PC-3 (cell line): ENCODE measurements at regions not wholly inside any gene's neighbourhood (a gene's known extent, or its start where the extent isn't known, plus 50 kb on each side); places are given as distances from the start of the nearest gene placed in this dataset.

Experiments
- ATAC-seq: fragments of 200-7000 bp; cut with Tn5 transposase; 2 replicates; pipeline ENCODE4 v1.9.1; 2020; ENCODE audit warnings: mild to moderate bottlenecking, moderate library complexity
- BruUV-seq: library from RNA; stranded (reverse); fragments of 400-500 nt; replicated peaks from 2 replicates; lab custom pipeline; 2021; lab: Mats Ljungman, UMichigan
- CTCF ChIA-PET: fragments of 300-600 bp; sonication (Branson Sonifier 250); formaldehyde crosslinking; loops from one replicate; lab custom pipeline; 2022; ENCODE audit warnings: antibody characterized with exemption; lab: Charles Lee
- POLR2A ChIA-PET: fragments of 300-600 bp; sonication (Branson Sonifier 250); formaldehyde crosslinking; loops from one replicate; lab custom pipeline; 2022; ENCODE audit warnings: antibody characterized with exemption; ENCODE audit not compliant: unreplicated experiment; lab: Charles Lee
- DNase-seq: peaks from one replicate; pipeline ENCODE4 v3.0.0-alpha.2; 2015
- H2AFZ ChIP-seq: fragments of 300-600 bp; sonication (generic); 2 replicates; pipeline ENCODE4 v1.6.0; 2016; ENCODE audit warnings: antibody characterized with exemption, low read length
- H3F3A ChIP-seq: fragments of 300-600 bp; sonication (generic); one replicate; pipeline ENCODE4 v1.6.0; 2017; ENCODE audit warnings: antibody characterized with exemption, low read length, control low read depth, mild to moderate bottlenecking; ENCODE audit not compliant: unreplicated experiment
- H3K27ac ChIP-seq: fragments of 300-600 bp; sonication (generic); 2 replicates; pipeline ENCODE4 v1.5.1; 2016; ENCODE audit warnings: mild to moderate bottlenecking, low read length
- H3K27me3 ChIP-seq: fragments of 300-600 bp; sonication (generic); 2 replicates; pipeline ENCODE4 v1.6.1; 2016; ENCODE audit warnings: low read length, mixed read lengths
- H3K36me3 ChIP-seq: fragments of 300-600 bp; sonication (generic); 2 replicates; pipeline ENCODE4 v1.6.1; 2016; ENCODE audit warnings: low read depth, mixed run types, low read length, mixed read lengths
- H3K4me1 ChIP-seq: fragments of 300-600 bp; sonication (generic); 2 replicates; pipeline ENCODE4 v1.5.1; 2016; ENCODE audit warnings: low read length; ENCODE audit not compliant: insufficient read depth
- H3K4me2 ChIP-seq: fragments of 300-600 bp; sonication (generic); 2 replicates; pipeline ENCODE4 v1.6.0; 2016; ENCODE audit warnings: low read length
- H3K4me3 ChIP-seq: fragments of 300-600 bp; sonication (generic); 2 replicates; pipeline ENCODE4 v1.5.1; 2016; ENCODE audit warnings: mild to moderate bottlenecking, low read length, mixed read lengths
- H3K79me2 ChIP-seq: fragments of 300-600 bp; sonication (generic); 2 replicates; pipeline ENCODE4 v1.6.1; 2017; ENCODE audit warnings: low read length, mixed read lengths
- H3K9ac ChIP-seq: fragments of 300-600 bp; sonication (generic); 2 replicates; pipeline ENCODE4 v1.6.0; 2016; ENCODE audit warnings: mild to moderate bottlenecking, low read length
- H3K9me2 ChIP-seq: fragments of 300-600 bp; sonication (generic); replicated peaks from 2 replicates; pipeline ENCODE4 v1.6.1; 2016; ENCODE audit warnings: mixed run types, low read length, mixed read lengths
- H3K9me3 ChIP-seq: fragments of 300-600 bp; sonication (generic); 2 replicates; pipeline ENCODE4 v1.6.1; 2016; ENCODE audit warnings: low read length, mixed read lengths
- H4K20me1 ChIP-seq: fragments of 300-600 bp; sonication (generic); 2 replicates; pipeline ENCODE4 v1.6.1; 2016; ENCODE audit warnings: low read length, mixed read lengths
- CTCF ChIP-seq: fragments of 300-600 bp; sonication (generic); conservative IDR thresholded peaks from 2 replicates; pipeline ENCODE4 v1.5.1; 2017; ENCODE audit warnings: antibody characterized with exemption, low read depth, mild to moderate bottlenecking, low read length
- EZH2 ChIP-seq: fragments of 300-600 bp; sonication (generic); IDR thresholded peaks from one replicate; pipeline ENCODE4 v1.6.1; 2017; ENCODE audit warnings: antibody characterized with exemption, mild to moderate bottlenecking, low read length; ENCODE audit not compliant: unreplicated experiment
- EZH2phosphoT487 ChIP-seq: fragments of 300-600 bp; sonication (generic); IDR thresholded peaks from 2 replicates; pipeline ENCODE4 v1.6.1; 2018; ENCODE audit warnings: mild to moderate bottlenecking, antibody characterized with exemption, low read length, borderline replicate concordance
- intact Hi-C: fragments of 100-400 bp; cut with micrococcal nuclease; formaldehyde crosslinking; loops from 2 replicates; pipeline ENCODE4 v1.9.0; 2023

GRCh38 chr12:4829793-4830162, 79.9 kb upstream of the KCNA1 start:
- Histone ChIP-seq H3F3A (no peaks in the 10 kb centered on the region), H3K4me2 (no peak overlapping the region), H3K27ac (no peak overlapping the region), H3K27me3 (peaks cover 36% of the 10 kb centered on the region), H3K79me2 (no peaks in the 10 kb centered on the region), H3K9ac (no peak overlapping the region), H3K4me3 (no peak overlapping the region), H3K9me3 (no peaks in the 10 kb centered on the region), H4K20me1 (no peaks in the 10 kb centered on the region), H3K4me1 (no peaks in the 10 kb centered on the region), H3K36me3 (no peaks in the 10 kb centered on the region), H2AFZ (no peak overlapping the region), H3K9me2 (no peaks in the 10 kb centered on the region)
- TF ChIP-seq EZH2phosphoT487, result no peak
- no peak for TF ChIP-seq EZH2
- no peak for TF ChIP-seq CTCF
- DNase-seq, result no peak
- POLR2A ChIA-PET, result no interaction called here
- CTCF ChIA-PET, result no interaction called here
- intact Hi-C loops, result no loop called here
- ATAC-seq, result no peak
- BruUV-seq, result no TSS peak

GRCh38 chr12:4830556-4831210, 79.0 kb upstream of the KCNA1 start:
- no peak overlapping the region for H3K27ac ChIP-seq
- H3F3A ChIP-seq, result no peaks in the 10 kb centered on the region
- H3K9me2 ChIP-seq, result no peaks in the 10 kb centered on the region
- H3K9ac ChIP-seq, result no peak overlapping the region
- H3K9me3 ChIP-seq, result no peaks in the 10 kb centered on the region
- POLR2A ChIA-PET, result no interaction called here
- H3K4me2 ChIP-seq, result no peak overlapping the region
- BruUV-seq, result no TSS peak
- DNase-seq (no peak), ATAC-seq (no peak)
- no peaks in the 10 kb centered on the region for H3K4me1 ChIP-seq
- CTCF ChIA-PET, result no interaction called here
- no peak overlapping the region for H3K4me3 ChIP-seq
- H3K79me2 ChIP-seq, result no peaks in the 10 kb centered on the region
- no peak overlapping the region for H2AFZ ChIP-seq
- H3K27me3 ChIP-seq, result peaks cover 39% of the 10 kb centered on the region
- TF ChIP-seq CTCF (no peak), EZH2phosphoT487 (no peak), EZH2 (no peak)
- H3K36me3 ChIP-seq, result no peaks in the 10 kb centered on the region
- intact Hi-C loops, result no loop called here
- H4K20me1 ChIP-seq, result no peaks in the 10 kb centered on the region

- POLR2A ChIA-PET, result no interaction called here
- ATAC-seq (no peak), DNase-seq (no peak)
- H2AFZ ChIP-seq, result no peak overlapping the region
- H3K9me3 ChIP-seq, result no peaks in the 10 kb centered on the region
- H3K9ac ChIP-seq, result no peak overlapping the region
- no peaks in the 10 kb centered on the region for H3F3A ChIP-seq
- CTCF ChIA-PET, result no interaction called here
- no peak overlapping the region for H3K4me3 ChIP-seq
- H3K27me3 ChIP-seq, result peaks cover 30% of the 10 kb centered on the region
- intact Hi-C loops, result no loop called here
- no peak overlapping the region for H3K4me2 ChIP-seq
- no peaks in the 10 kb centered on the region for H4K20me1 ChIP-seq
- H3K9me2 ChIP-seq, result no peaks in the 10 kb centered on the region
- no peaks in the 10 kb centered on the region for H3K36me3 ChIP-seq
- no peaks in the 10 kb centered on the region for H3K79me2 ChIP-seq
- no peak overlapping the region for H3K27ac ChIP-seq
- TF ChIP-seq CTCF (no peak), EZH2 (no peak), EZH2phosphoT487 (no peak)
- no TSS peak for BruUV-seq
- H3K4me1 ChIP-seq, result no peaks in the 10 kb centered on the region
Observed at GRCh38 chr12:4833053-4833452, 76.7 kb upstream of the KCNA1 start.
